Right lobe of liver (tissue), 6 donors: ENCODE measurements at regions not wholly inside any gene's neighbourhood (a gene's known extent, or its start where the extent isn't known, plus 50 kb on each side); places are given as distances from the start of the nearest gene placed in this dataset.

Experiments
- ATAC-seq, 4 donors: fragments of 200-7000 bp; cut with Tn5 transposase; one replicate each; pipeline ENCODE4 v1.9.1; 2020; ENCODE audit warnings: mild to moderate bottlenecking in 4 of 4, moderate library complexity in 4 of 4
- DNase-seq, 3 donors: peaks; one replicate each; pipeline ENCODE4 v3.0.0-alpha.2; 2020
- H3K27ac ChIP-seq, 3 donors: fragments of 200-600 bp; one replicate each; pipeline ENCODE4 v1.8.0; 2022
- H3K27me3 ChIP-seq, 2 donors: fragments of 200-600 bp; one replicate each; pipeline ENCODE4 v1.8.0; 2022
- H3K36me3 ChIP-seq, 4 donors: fragments of 200-600 bp; sonication (generic) in 1 of 4; one replicate each; pipeline versions ENCODE4 v1.5.1 to v1.8.0; 2017 to 2022; ENCODE audit warnings: control low read depth in 1 of 4
- H3K4me1 ChIP-seq, 4 donors: fragments of 200-600 bp; sonication (generic) in 1 of 4; one replicate each; pipeline versions ENCODE4 v1.5.1 to v1.8.0; 2017 to 2022; ENCODE audit warnings: control low read depth in 1 of 4
- H3K4me3 ChIP-seq, 3 donors: fragments of 200-600 bp; one replicate each; pipeline ENCODE4 v1.8.0; 2022
- H3K9me3 ChIP-seq, 4 donors: fragments of 200-600 bp; sonication (generic) in 1 of 4; one replicate each; pipeline versions ENCODE4 v1.5.1 to v1.8.0; 2017 to 2022; ENCODE audit warnings: control low read depth in 1 of 4
- POLR2A ChIP-seq: fragments of 450-650 bp; IDR thresholded peaks from one replicate; pipeline ENCODE4 v1.6.1; 2017; ENCODE audit warnings: antibody characterized with exemption, mild to moderate bottlenecking
- WGBS: methylation state at CpG from one replicate; pipeline ENCODE4 v1.1.6; 2018; ENCODE audit warnings: low coverage, low lambda C conversion rate; ENCODE audit not compliant: insufficient coverage; ENCODE audit errors: missing lambda C conversion rate; 5-methylcytosine and 5-hydroxymethylcytosine counted together
- intact Hi-C, 2 donors: fragments of 100-400 bp; cut with DNase I; formaldehyde crosslinking; loops; one replicate each; pipeline versions ENCODE4 v1.11.2 to v1.14.1; 2022
- TF ChIP-seq, protein P1 (sequence below), 4 donors: fragments of 200-600 bp in 3 of 4; fragments of 450-650 bp in 1 of 4; IDR thresholded peaks; one replicate each; pipeline versions ENCODE4 v1.5.1 to v1.8.0; 2016 to 2022; ENCODE audit warnings: antibody characterized with exemption in 4 of 4, mild to moderate bottlenecking in 2 of 4
- donor health status: DM: no; HTN: yes; CAD: no.
- donor health status: DM: no; HTN: no; CAD: no.
- donor health status: DM: no; HTN: no; CAD: no.
- donor health status: DM: no; HTN: yes; CAD: no.
- donor health status: DM: no; HTN: yes; CAD: no.

DNA sequence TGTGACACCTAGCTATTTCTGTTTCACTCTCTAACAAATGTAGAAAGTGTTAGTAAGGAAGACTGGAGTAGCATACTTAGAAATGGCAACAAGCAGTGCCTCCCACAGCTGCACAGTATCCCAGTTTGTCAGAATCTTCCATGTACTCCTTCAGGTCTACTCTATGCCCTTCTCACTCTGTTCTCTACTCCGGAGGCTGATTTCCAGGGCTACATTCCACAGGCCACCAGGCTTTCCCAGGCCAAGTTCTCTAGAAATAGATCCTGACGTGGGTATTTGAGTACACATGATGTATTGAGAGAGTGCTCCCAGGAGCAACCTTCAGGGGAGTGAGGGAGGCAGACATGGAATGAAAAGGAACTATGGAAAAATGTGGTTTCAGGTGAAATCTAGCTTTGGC lies 177.3 kb upstream of the GK2 start:
- Histone ChIP-seq H3K4me1 (no peaks in the 10 kb centered on the region), H3K27ac (no peak overlapping the region), H3K36me3 (no peaks in the 10 kb centered on the region), H3K4me3 (no peak overlapping the region), H3K27me3 (no peaks in the 10 kb centered on the region), H3K9me3 (no peaks in the 10 kb centered on the region)
- 41% methylated on average over 2 of the region's 2 CpGs for WGBS
- intact Hi-C loops, result no loop called here
- TF ChIP-seq, protein P1, sequence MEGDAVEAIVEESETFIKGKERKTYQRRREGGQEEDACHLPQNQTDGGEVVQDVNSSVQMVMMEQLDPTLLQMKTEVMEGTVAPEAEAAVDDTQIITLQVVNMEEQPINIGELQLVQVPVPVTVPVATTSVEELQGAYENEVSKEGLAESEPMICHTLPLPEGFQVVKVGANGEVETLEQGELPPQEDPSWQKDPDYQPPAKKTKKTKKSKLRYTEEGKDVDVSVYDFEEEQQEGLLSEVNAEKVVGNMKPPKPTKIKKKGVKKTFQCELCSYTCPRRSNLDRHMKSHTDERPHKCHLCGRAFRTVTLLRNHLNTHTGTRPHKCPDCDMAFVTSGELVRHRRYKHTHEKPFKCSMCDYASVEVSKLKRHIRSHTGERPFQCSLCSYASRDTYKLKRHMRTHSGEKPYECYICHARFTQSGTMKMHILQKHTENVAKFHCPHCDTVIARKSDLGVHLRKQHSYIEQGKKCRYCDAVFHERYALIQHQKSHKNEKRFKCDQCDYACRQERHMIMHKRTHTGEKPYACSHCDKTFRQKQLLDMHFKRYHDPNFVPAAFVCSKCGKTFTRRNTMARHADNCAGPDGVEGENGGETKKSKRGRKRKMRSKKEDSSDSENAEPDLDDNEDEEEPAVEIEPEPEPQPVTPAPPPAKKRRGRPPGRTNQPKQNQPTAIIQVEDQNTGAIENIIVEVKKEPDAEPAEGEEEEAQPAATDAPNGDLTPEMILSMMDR (IDR thresholded peaks at IDR 0.05), result no peak
- TF ChIP-seq POLR2A, result no peak
- ATAC-seq, result no peak
- DNase-seq, result no peak

DNA sequence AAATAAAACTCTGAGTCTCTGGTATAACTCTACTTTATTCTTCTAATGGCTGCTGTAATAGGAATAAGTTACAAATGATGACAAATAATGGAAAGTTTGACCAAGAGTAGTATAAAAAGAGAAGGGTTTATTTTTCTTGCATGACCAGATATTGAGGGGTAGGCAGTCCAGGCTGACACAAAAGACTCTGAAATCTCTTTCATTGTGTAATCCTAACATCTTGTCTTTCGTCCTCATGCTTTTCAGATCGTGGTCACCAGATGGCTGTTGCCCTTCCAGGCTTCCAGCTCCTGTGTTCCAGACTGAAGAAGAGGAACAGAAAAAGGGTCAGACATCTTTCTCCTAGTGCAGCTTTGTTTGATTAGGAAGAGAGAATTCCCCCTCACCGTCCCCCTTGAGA lies 176.9 kb upstream of the GK2 start:
- ATAC-seq (no peak), DNase-seq (no peak)
- intact Hi-C loops, result no loop called here
- 37% methylated on average over 3 of the region's 3 CpGs for WGBS
- no peaks in the 10 kb centered on the region for H3K27me3 ChIP-seq
- H3K4me1 ChIP-seq, result no peaks in the 10 kb centered on the region
- H3K36me3 ChIP-seq, result no peaks in the 10 kb centered on the region
- TF ChIP-seq, protein P1 (IDR thresholded peaks at IDR 0.05), result no peak
- H3K27ac ChIP-seq, result no peak overlapping the region
- no peaks in the 10 kb centered on the region for H3K9me3 ChIP-seq
- H3K4me3 ChIP-seq, result no peak overlapping the region

DNA sequence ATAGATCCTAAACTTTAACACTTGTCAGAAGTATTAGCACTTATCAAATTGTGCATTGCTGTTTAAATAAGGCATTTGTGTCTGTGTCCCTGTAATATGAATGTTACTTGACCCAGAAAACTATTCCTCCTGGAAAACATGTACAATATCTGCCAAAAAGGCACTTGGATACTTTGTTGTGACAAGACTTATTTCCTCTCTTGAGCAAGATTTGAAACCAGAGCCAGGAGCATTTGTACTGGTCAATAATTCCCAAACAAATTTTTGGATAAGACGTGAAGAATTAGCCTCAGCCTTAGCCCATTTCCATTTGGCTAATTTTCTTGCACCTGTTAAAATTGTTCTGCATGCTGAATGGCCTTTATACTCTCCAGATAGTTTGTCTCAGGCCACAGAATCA lies 176.3 kb upstream of the GK2 start:
- ATAC-seq (no peak), DNase-seq (no peak)
- no peaks in the 10 kb centered on the region for H3K4me1 ChIP-seq
- no peaks in the 10 kb centered on the region for H3K36me3 ChIP-seq
- intact Hi-C loops, result no loop called here
- WGBS, result 56% methylated on average over 1 of the region's 1 CpG
- TF ChIP-seq, protein P1 (IDR thresholded peaks at IDR 0.05), result no peak
- TF ChIP-seq POLR2A, result no peak
- no peaks in the 10 kb centered on the region for H3K9me3 ChIP-seq
- H3K27ac ChIP-seq, result no peak overlapping the region
- no peaks in the 10 kb centered on the region for H3K27me3 ChIP-seq
- H3K4me3 ChIP-seq, result no peak overlapping the region

DNA sequence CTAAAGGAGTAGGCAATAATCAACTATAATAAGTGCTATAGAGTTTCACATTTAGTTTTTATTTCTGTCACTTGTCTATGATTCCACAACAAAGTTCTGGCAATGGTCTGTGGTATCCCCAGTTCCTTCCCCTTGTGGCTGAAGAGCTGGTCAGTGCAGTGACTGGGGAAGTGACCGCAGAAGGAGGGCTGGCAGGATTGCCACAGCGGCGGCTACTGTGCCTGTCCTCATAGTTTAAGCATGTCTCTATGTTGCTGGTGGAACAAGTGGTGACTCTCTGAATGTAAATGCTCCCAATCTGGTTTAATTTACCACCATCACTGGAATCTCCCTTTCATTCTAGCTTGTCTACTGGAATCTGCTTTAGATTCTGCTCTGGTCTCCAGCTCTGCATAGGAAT lies 170.6 kb upstream of the GK2 start:
- H3K36me3 ChIP-seq, result no peaks in the 10 kb centered on the region
- 66% methylated on average over 3 of the region's 3 CpGs for WGBS
- no peak overlapping the region for H3K27ac ChIP-seq
- ATAC-seq (peak in 1 of 4 donors; percentile 37), DNase-seq (no peak)
- intact Hi-C loops, result loop anchor here in 1 of 2 donors (10.0 kb wide), 1 partner anchor 624 kb away; no protein-coding TSS in a partner anchor
- H3K27me3 ChIP-seq, result no peaks in the 10 kb centered on the region
- no peaks in the 10 kb centered on the region for H3K9me3 ChIP-seq
- TF ChIP-seq, protein P1 (IDR thresholded peaks at IDR 0.05), result no peak
- TF ChIP-seq POLR2A, result no peak
- H3K4me3 ChIP-seq, result no peak overlapping the region
- no peaks in the 10 kb centered on the region for H3K4me1 ChIP-seq

DNA sequence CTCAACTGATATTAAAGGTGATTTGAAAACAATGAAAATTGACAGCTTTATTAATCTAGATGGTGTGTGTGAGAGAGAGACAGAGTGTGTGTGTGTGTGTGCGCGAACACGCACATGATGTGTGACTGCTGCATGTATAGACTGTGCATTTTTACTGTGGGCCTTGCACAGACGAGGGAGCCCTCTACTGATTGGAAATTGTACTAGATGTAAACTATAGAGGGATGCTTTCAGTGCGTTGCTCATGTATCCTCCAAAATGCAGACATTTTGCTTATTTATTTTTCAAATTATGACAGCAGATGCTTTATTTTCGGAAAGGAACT lies 168.4 kb upstream of the GK2 start:
- no peak overlapping the region for H3K27ac ChIP-seq
- WGBS, result 28% methylated on average over 6 of the region's 6 CpGs
- TF ChIP-seq, protein P1 (IDR thresholded peaks at IDR 0.05), result peak in 3 of 4 donors; percentile 12 to 22 (median 22)
- TF ChIP-seq POLR2A, result no peak
- intact Hi-C loops, result loop anchor here in 1 of 2 donors (10.0 kb wide), 1 partner anchor 622 kb away; no protein-coding TSS in a partner anchor
- H3K4me1 ChIP-seq, result no peaks in the 10 kb centered on the region
- no peaks in the 10 kb centered on the region for H3K27me3 ChIP-seq
- no peak overlapping the region for H3K4me3 ChIP-seq
- no peaks in the 10 kb centered on the region for H3K9me3 ChIP-seq
- ATAC-seq, result peak in 1 of 4 donors; percentile 45
- no peak for DNase-seq
- H3K36me3 ChIP-seq, result no peaks in the 10 kb centered on the region
